GM19324 (cell line): ENCODE measurements at regions not wholly inside any gene's neighbourhood (a gene's known extent, or its start where the extent isn't known, plus 50 kb on each side); places are given as distances from the start of the nearest gene placed in this dataset.

Experiments used
- ATAC-seq: cut with Tn5 transposase; IDR thresholded peaks from one replicate; pipeline ENCODE4 v1.9.1; 2021; ENCODE audit warnings: mild to moderate bottlenecking, moderate library complexity; ENCODE audit not compliant: unreplicated experiment, low FRiP score

GRCh38 chr5:73312872-73313510, 135.6 kb downstream of the FOXD1 start:
- no peak for ATAC-seq

- ATAC-seq: no peak
These were observed 136.3 kb downstream of the FOXD1 start for GRCh38 chr5:73312146-73312871.

GRCh38 chr5:73311291-73312110, 137.1 kb downstream of the FOXD1 start:
- no peak for ATAC-seq

- no peak for ATAC-seq
These were observed 134.8 kb downstream of the TMEM174 start for GRCh38 chr5:73307645-73308355.

GRCh38 chr5:73306741-73307275, 133.8 kb downstream of the TMEM174 start:
- no peak for ATAC-seq

GRCh38 chr5:73306078-73306719, 133.2 kb downstream of the TMEM174 start:
- no peak for ATAC-seq

GRCh38 chr5:73305386-73305785, 132.4 kb downstream of the TMEM174 start:
- no peak for ATAC-seq

GRCh38 chr5:73304381-73304780, 131.4 kb downstream of the TMEM174 start:
- no peak for ATAC-seq

GRCh38 chr5:73303148-73304079, 130.4 kb downstream of the TMEM174 start:
- no peak for ATAC-seq

- ATAC-seq: no peak
These were observed 129.8 kb downstream of the TMEM174 start for GRCh38 chr5:73302797-73303147.

GRCh38 chr5:73301208-73301901, 128.4 kb downstream of the TMEM174 start:
- ATAC-seq: no peak

- no peak for ATAC-seq
These were observed 127.6 kb downstream of the TMEM174 start for GRCh38 chr5:73300337-73301207.

GRCh38 chr5:73299665-73300336, 126.8 kb downstream of the TMEM174 start:
- ATAC-seq: no peak

- no peak for ATAC-seq
These were observed 126.0 kb downstream of the TMEM174 start for GRCh38 chr5:73298772-73299630.

- no peak for ATAC-seq
These were observed 125.3 kb downstream of the TMEM174 start for GRCh38 chr5:73298251-73298771.

GRCh38 chr5:73297430-73297829, 124.4 kb downstream of the TMEM174 start:
- no peak for ATAC-seq
